K562 (cell line): ENCODE measurements at regions not wholly inside any gene's neighbourhood (a gene's known extent, or its start where the extent isn't known, plus 50 kb on each side); places are given as distances from the start of the nearest gene placed in this dataset.

ENCODE experiments used
- KHSRP ChIP-seq: fragments of 450-650 bp; IDR thresholded peaks from 2 replicates; pipeline ENCODE4 v1.6.1; 2017
- PKNOX1 ChIP-seq: fragments of 450-650 bp; IDR thresholded peaks from 2 replicates; pipeline ENCODE4 v1.6.1; 2016
- SIX5 ChIP-seq, 2 experiments: IDR thresholded peaks; 2 replicates each; pipeline ENCODE4 v1.6.1; 2011; ENCODE audit warnings: low read length in 2 of 2, borderline replicate concordance in 1 of 2, low read depth in 1 of 2, mild to moderate bottlenecking in 1 of 2, moderate library complexity in 1 of 2; ENCODE audit not compliant: insufficient read depth in 1 of 2
- SMAD3 ChIP-seq: fragments of 450-650 bp; formaldehyde crosslinking; conservative IDR thresholded peaks from 2 replicates; pipeline ENCODE4 v1.4.0; 2020; ENCODE audit warnings: mild to moderate bottlenecking
- TAF1 ChIP-seq: IDR thresholded peaks from 2 replicates; pipeline ENCODE4 v1.6.1; 2011; ENCODE audit warnings: mild to moderate bottlenecking, low read length, moderate library complexity; ENCODE audit not compliant: insufficient read depth, control insufficient read depth, severe bottlenecking; ENCODE audit errors: extremely low read depth
- TBP ChIP-seq: optimal IDR thresholded peaks from 2 replicates; pipeline ENCODE3; 2011; ENCODE audit warnings: low read depth, low read length, improper control_type of control experiment
- TFAM ChIP-seq: fragments of 250-450 bp; sonication (Bioruptor Pico); conservative IDR thresholded peaks from 2 replicates; pipeline ENCODE4 v1.5.0; 2021; ENCODE audit warnings: mild to moderate bottlenecking, moderate library complexity
- ZNF740 ChIP-seq, 3 experiments: fragments of 200-800 bp in 1 of 3; sonication (Bioruptor generic) in 1 of 3; sonication (generic) in 1 of 3; formaldehyde crosslinking in 1 of 3; IDR thresholded peaks; 2 replicates each; pipeline versions ENCODE4 v1.6.1 to v1.8.0; 2016 to 2022; ENCODE audit warnings: mild to moderate bottlenecking in 2 of 3, missing compliant biosample characterization in 2 of 3, missing genetic modification characterization in 2 of 3, missing genetic modification reagents in 1 of 3
- TF ChIP-seq, protein P1 (sequence below): sonication (generic); formaldehyde crosslinking; IDR thresholded peaks from 2 replicates; pipeline ENCODE4 v1.8.1; 2023; ENCODE audit warnings: mild to moderate bottlenecking, missing genetic modification reagents

GRCh38 chr6:170045563-170045960 is 245.3 kb downstream of the DLL1 start:
- TF ChIP-seq PKNOX1 (no peak), KHSRP (no peak), TBP (no peak), TFAM (CRISPR knock-in tag) (no peak), ZNF740 (CRISPR knock-in tag; IDR thresholded peaks at IDR 0.05) (no peak), ZNF740 (tag; IDR thresholded peaks at IDR 0.05) (no peak), SIX5 (IDR thresholded peaks at IDR 0.05; ENCODE audit: borderline replicate concordance in 1 of 2, insufficient read depth in 1 of 2, low read depth in 1 of 2, low read length in 2 of 2) (no peak), TAF1 (no peak), SMAD3 (CRISPR knock-in tag) (no peak)
- TF ChIP-seq, protein P1, sequence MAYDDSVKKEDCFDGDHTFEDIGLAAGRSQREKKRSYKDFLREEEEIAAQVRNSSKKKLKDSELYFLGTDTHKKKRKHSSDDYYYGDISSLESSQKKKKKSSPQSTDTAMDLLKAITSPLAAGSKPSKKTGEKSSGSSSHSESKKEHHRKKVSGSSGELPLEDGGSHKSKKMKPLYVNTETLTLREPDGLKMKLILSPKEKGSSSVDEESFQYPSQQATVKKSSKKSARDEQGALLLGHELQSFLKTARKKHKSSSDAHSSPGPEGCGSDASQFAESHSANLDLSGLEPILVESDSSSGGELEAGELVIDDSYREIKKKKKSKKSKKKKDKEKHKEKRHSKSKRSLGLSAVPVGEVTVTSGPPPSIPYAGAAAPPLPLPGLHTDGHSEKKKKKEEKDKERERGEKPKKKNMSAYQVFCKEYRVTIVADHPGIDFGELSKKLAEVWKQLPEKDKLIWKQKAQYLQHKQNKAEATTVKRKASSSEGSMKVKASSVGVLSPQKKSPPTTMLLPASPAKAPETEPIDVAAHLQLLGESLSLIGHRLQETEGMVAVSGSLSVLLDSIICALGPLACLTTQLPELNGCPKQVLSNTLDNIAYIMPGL (CRISPR knock-in tag), result no peak
